ENCODE measurements at regions not wholly inside any gene's neighbourhood (a gene's known extent, or its start where the extent isn't known, plus 50 kb on each side); places are given as distances from the start of the nearest gene placed in this dataset.

DNA sequence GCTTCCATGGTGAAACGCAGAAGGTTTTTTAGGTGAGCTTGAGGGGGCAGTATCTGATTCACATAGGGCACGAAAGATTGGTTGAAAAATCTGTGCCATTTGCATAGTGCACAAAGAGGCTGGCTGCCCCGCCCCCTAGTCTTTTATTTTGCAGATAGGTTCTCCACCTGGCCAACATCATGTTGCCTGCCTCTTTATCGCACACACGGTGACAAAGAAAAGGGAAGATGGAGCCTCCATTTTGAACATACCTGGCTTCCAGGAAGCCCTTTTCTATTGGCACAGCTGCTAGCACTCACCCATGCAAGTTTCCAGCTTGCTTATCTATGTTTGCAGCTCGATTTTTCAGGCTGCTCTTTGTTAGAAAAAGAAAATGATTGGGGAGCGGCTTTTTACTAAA lies 316.2 kb upstream of the KLHL1 start:
- TF ChIP-seq EZH2phosphoT487 (conservative IDR thresholded peaks at IDR 0.05; ENCODE audit: low read length) (no peak), CTCF (IDR thresholded peaks at IDR 0.05; ENCODE audit: insufficient read depth, low read length, poor library complexity, severe bottlenecking) (no peak)
